ENCODE measurements at regions not wholly inside any gene's neighbourhood (a gene's known extent, or its start where the extent isn't known, plus 50 kb on each side); places are given as distances from the start of the nearest gene placed in this dataset.

DNA sequence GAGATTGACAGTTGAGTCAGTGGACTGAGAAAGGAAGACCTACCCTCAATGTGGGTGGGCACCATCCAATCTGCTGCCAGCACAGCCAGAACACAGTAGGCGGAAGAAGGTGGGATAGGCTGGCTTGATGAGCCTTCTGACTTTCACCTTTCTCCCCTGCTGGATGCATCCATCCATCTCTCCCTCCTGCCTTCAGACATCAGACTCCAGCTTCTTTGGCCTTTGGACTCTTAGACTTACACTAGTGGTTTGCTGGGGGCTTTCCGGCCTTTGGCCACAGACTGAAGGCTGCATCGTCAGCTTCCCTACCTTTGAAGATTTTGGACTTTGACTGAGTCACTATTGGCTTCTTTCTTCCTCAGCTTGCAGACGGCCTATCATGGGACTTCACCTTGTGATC lies 456.5 kb upstream of the MIS18BP1 start:
- H3K36me3 ChIP-seq (ENCODE audit: insufficient read depth, low read length) = no peaks in the 10 kb centered on the region
- H3K27ac ChIP-seq = no peak overlapping the region
- TF ChIP-seq EZH2 (IDR thresholded peaks at IDR 0.05) (no peak), POLR2AphosphoS5 (IDR thresholded peaks at IDR 0.05; ENCODE audit: borderline replicate concordance, low read depth, low read length) (no peak), FOXP2 (optimal IDR thresholded peaks at IDR 0.05; ENCODE audit: control extremely low read depth, extremely low read length, insufficient read depth) (no peak)
- no peak overlapping the region for H3K9ac ChIP-seq (ENCODE audit: insufficient read length)
- DNase-seq (ENCODE audit: low read depth, low spot score) = no peak
- H3K9me3 ChIP-seq (ENCODE audit: low read depth, low read length) = no peaks in the 10 kb centered on the region
- no peak overlapping the region for H3K4me3 ChIP-seq

GRCh38 chr14:45705940-45706534 lies 453.0 kb upstream of the MIS18BP1 start:
- Histone ChIP-seq H3K27ac (no peak overlapping the region), H3K36me3 (ENCODE audit: insufficient read depth, low read length) (no peaks in the 10 kb centered on the region), H3K9me3 (ENCODE audit: low read depth, low read length) (no peaks in the 10 kb centered on the region), H3K4me3 (no peak overlapping the region), H3K9ac (ENCODE audit: insufficient read length) (no peak overlapping the region)
- DNase-seq (ENCODE audit: low read depth, low spot score) = no peak
- TF ChIP-seq FOXP2 (optimal IDR thresholded peaks at IDR 0.05; ENCODE audit: control extremely low read depth, extremely low read length, insufficient read depth) (no peak), POLR2AphosphoS5 (IDR thresholded peaks at IDR 0.05; ENCODE audit: borderline replicate concordance, low read depth, low read length) (no peak), EZH2 (IDR thresholded peaks at IDR 0.05) (no peak)

DNA sequence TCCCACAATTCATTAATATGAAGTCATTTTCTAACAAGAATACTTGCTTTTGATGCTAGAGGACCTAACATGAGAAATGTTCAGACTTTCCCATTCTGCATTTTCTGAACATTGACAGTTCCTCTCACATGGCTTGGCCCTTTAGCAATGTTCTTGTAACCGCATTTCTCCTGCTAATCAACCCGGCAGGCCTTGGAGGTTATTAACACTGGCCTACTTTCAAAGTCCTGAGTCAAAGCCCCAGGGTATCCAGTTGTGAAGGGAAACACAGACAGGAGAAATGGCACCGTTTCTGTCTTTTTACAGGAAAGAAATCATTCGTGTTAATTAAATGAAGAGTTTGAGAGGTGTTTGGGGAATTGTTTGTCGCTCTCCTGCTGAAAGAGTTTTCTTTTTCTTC lies 446.5 kb upstream of the MIS18BP1 start:
- Histone ChIP-seq H3K9ac (ENCODE audit: insufficient read length) (no peak overlapping the region), H3K27ac (no peak overlapping the region), H3K9me3 (ENCODE audit: low read depth, low read length) (no peaks in the 10 kb centered on the region), H3K36me3 (ENCODE audit: insufficient read depth, low read length) (no peaks in the 10 kb centered on the region), H3K4me3 (no peak overlapping the region)
- TF ChIP-seq EZH2 (IDR thresholded peaks at IDR 0.05) (no peak), POLR2AphosphoS5 (IDR thresholded peaks at IDR 0.05; ENCODE audit: borderline replicate concordance, low read depth, low read length) (no peak), FOXP2 (optimal IDR thresholded peaks at IDR 0.05; ENCODE audit: control extremely low read depth, extremely low read length, insufficient read depth) (no peak)
- no peak for DNase-seq (ENCODE audit: low read depth, low spot score)

- TF ChIP-seq EZH2 (IDR thresholded peaks at IDR 0.05) = no peak
- TF ChIP-seq FOXP2 (optimal IDR thresholded peaks at IDR 0.05; ENCODE audit: control extremely low read depth, extremely low read length, insufficient read depth) = no peak
- TF ChIP-seq POLR2AphosphoS5 (IDR thresholded peaks at IDR 0.05; ENCODE audit: borderline replicate concordance, low read depth, low read length) = no peak
- DNase-seq (ENCODE audit: low read depth, low spot score) = no peak
- Histone ChIP-seq H3K9ac (ENCODE audit: insufficient read length) (no peak overlapping the region), H3K27ac (no peak overlapping the region), H3K36me3 (ENCODE audit: insufficient read depth, low read length) (no peaks in the 10 kb centered on the region), H3K4me3 (no peak overlapping the region), H3K9me3 (ENCODE audit: low read depth, low read length) (no peaks in the 10 kb centered on the region)
Measured at GRCh38 chr14:45698462-45699134, 445.6 kb upstream of the MIS18BP1 start.

GRCh38 chr14:45686771-45687170 lies 433.8 kb upstream of the MIS18BP1 start:
- Histone ChIP-seq H3K9me3 (ENCODE audit: low read depth, low read length) (peaks cover 4% of the 10 kb centered on the region; the same call in 1 of the 2 replicates), H3K27ac (no peak overlapping the region), H3K36me3 (ENCODE audit: insufficient read depth, low read length) (no peaks in the 10 kb centered on the region), H3K4me3 (no peak overlapping the region), H3K9ac (ENCODE audit: insufficient read length) (no peak overlapping the region)
- DNase-seq (ENCODE audit: low read depth, low spot score) = no peak
- TF ChIP-seq POLR2AphosphoS5 (IDR thresholded peaks at IDR 0.05; ENCODE audit: borderline replicate concordance, low read depth, low read length) (no peak), EZH2 (IDR thresholded peaks at IDR 0.05) (no peak)

GRCh38 chr14:45680531-45680930 lies 427.5 kb upstream of the MIS18BP1 start:
- no peak for DNase-seq (ENCODE audit: low read depth, low spot score)
- no peak for TF ChIP-seq EZH2 (IDR thresholded peaks at IDR 0.05)
- TF ChIP-seq FOXP2 (optimal IDR thresholded peaks at IDR 0.05; ENCODE audit: control extremely low read depth, extremely low read length, insufficient read depth) = no peak
- TF ChIP-seq POLR2AphosphoS5 (IDR thresholded peaks at IDR 0.05; ENCODE audit: borderline replicate concordance, low read depth, low read length) = no peak
- H3K9me3 ChIP-seq (ENCODE audit: low read depth, low read length) = peaks cover 8% of the 10 kb centered on the region; the same call in 1 of the 2 replicates
- no peaks in the 10 kb centered on the region for H3K36me3 ChIP-seq (ENCODE audit: insufficient read depth, low read length)
- no peak overlapping the region for H3K4me3 ChIP-seq
- no peak overlapping the region; the same call in 1 of the 2 replicates for H3K27ac ChIP-seq
- H3K9ac ChIP-seq (ENCODE audit: insufficient read length) = no peak overlapping the region

DNA sequence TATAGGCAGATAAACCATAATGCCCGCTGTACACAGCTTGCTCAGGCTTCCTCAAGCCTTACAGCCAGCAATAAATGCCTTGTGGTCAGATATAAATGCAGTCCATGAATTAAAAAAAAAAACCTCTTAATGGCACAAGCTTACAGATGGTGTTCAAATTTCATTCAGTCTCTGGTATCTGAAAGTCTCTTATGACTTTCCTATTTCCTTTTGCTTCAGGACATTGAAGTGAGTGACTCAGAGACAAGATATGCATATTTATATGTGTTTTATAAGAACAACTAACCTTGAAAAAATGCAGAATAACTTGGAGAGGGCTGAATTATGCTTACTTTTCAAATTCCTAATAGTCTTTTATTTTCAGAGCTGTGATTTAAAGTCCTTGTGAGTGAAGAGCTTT lies 426.9 kb upstream of the MIS18BP1 start:
- Histone ChIP-seq H3K4me3 (no peak overlapping the region), H3K36me3 (ENCODE audit: insufficient read depth, low read length) (no peaks in the 10 kb centered on the region), H3K9ac (ENCODE audit: insufficient read length) (no peak overlapping the region), H3K9me3 (ENCODE audit: low read depth, low read length) (peaks cover 8% of the 10 kb centered on the region; the same call in 1 of the 2 replicates), H3K27ac (peak overlapping the region; percentile 42; the same call in 1 of the 2 replicates)
- peak; percentile 80 for DNase-seq (ENCODE audit: low read depth, low spot score)
- no peak for TF ChIP-seq POLR2AphosphoS5 (IDR thresholded peaks at IDR 0.05; ENCODE audit: borderline replicate concordance, low read depth, low read length)
- no peak for TF ChIP-seq EZH2 (IDR thresholded peaks at IDR 0.05)
- peak; percentile 33 for TF ChIP-seq FOXP2 (optimal IDR thresholded peaks at IDR 0.05; ENCODE audit: control extremely low read depth, extremely low read length, insufficient read depth)

GRCh38 chr14:45678163-45678562 lies 425.2 kb upstream of the MIS18BP1 start:
- no peak for DNase-seq (ENCODE audit: low read depth, low spot score)
- TF ChIP-seq FOXP2 (optimal IDR thresholded peaks at IDR 0.05; ENCODE audit: control extremely low read depth, extremely low read length, insufficient read depth) = no peak
- no peak for TF ChIP-seq EZH2 (IDR thresholded peaks at IDR 0.05)
- TF ChIP-seq POLR2AphosphoS5 (IDR thresholded peaks at IDR 0.05; ENCODE audit: borderline replicate concordance, low read depth, low read length) = no peak
- Histone ChIP-seq H3K9me3 (ENCODE audit: low read depth, low read length) (peaks cover 4% of the 10 kb centered on the region; the same call in 1 of the 2 replicates), H3K9ac (ENCODE audit: insufficient read length) (no peak overlapping the region), H3K27ac (no peak overlapping the region), H3K36me3 (ENCODE audit: insufficient read depth, low read length) (no peaks in the 10 kb centered on the region), H3K4me3 (no peak overlapping the region)
